HEK293T (cell line): ENCODE measurements at regions not wholly inside any gene's neighbourhood (a gene's known extent, or its start where the extent isn't known, plus 50 kb on each side); places are given as distances from the start of the nearest gene placed in this dataset.
"Not testable (repeated sequence)": the region's sequence is repeated elsewhere in the genome, so short reads cannot be mapped to it uniquely, and the experiment has no call there.

Source experiments
- ARNT ChIP-seq: fragments of 450-650 bp; IDR thresholded peaks from 2 replicates; pipeline ENCODE4 v1.6.1; 2017; ENCODE audit warnings: mild to moderate bottlenecking
- BHLHE40 ChIP-seq: fragments of 450-650 bp; IDR thresholded peaks from 2 replicates; pipeline ENCODE4 v1.6.1; 2016; ENCODE audit warnings: mild to moderate bottlenecking, moderate library complexity, borderline replicate concordance
- ELF4 ChIP-seq: fragments of 450-650 bp; IDR thresholded peaks from 2 replicates; pipeline ENCODE4 v1.6.1; 2017; ENCODE audit warnings: antibody characterized with exemption
- FOXA1 ChIP-seq: fragments of 450-650 bp; IDR thresholded peaks from 2 replicates; pipeline ENCODE4 v1.6.1; 2016; ENCODE audit warnings: mild to moderate bottlenecking
- FOXK2 ChIP-seq: fragments of 450-650 bp; IDR thresholded peaks from 2 replicates; pipeline ENCODE4 v1.6.1; 2016; ENCODE audit warnings: mild to moderate bottlenecking
- FOXM1 ChIP-seq: fragments of 450-650 bp; IDR thresholded peaks from 2 replicates; pipeline ENCODE4 v1.6.1; 2017; ENCODE audit warnings: mild to moderate bottlenecking, borderline replicate concordance
- HDGF ChIP-seq: fragments of 450-650 bp; IDR thresholded peaks from 2 replicates; pipeline ENCODE4 v1.6.1; 2017; ENCODE audit warnings: antibody characterized with exemption, borderline replicate concordance
- L3MBTL2 ChIP-seq: fragments of 450-650 bp; conservative IDR thresholded peaks from 2 replicates; pipeline ENCODE4 v1.6.1; 2016; ENCODE audit warnings: mild to moderate bottlenecking
- LEF1 ChIP-seq: fragments of 450-650 bp; IDR thresholded peaks from 2 replicates; pipeline ENCODE4 v1.6.1; 2017; ENCODE audit warnings: mild to moderate bottlenecking, borderline replicate concordance
- NFRKB ChIP-seq: fragments of 450-650 bp; IDR thresholded peaks from 2 replicates; pipeline ENCODE4 v1.6.1; 2016; ENCODE audit warnings: mild to moderate bottlenecking, moderate library complexity
- SP1 ChIP-seq: fragments of 450-650 bp; IDR thresholded peaks from 2 replicates; pipeline ENCODE4 v1.6.1; 2017
- SUZ12 ChIP-seq: fragments of 450-650 bp; IDR thresholded peaks from 2 replicates; pipeline ENCODE4 v1.6.1; 2016; ENCODE audit warnings: mild to moderate bottlenecking
- TARDBP ChIP-seq: fragments of 450-650 bp; IDR thresholded peaks from 2 replicates; pipeline ENCODE4 v1.6.1; 2016
- TF ChIP-seq, protein P1 (sequence below): fragments of 450-650 bp; IDR thresholded peaks from 2 replicates; pipeline ENCODE4 v1.6.1; 2016

GRCh38 chr7:152589821-152590220 lies 86.1 kb downstream of the XRCC2 start:
- TF ChIP-seq BHLHE40, SUZ12, SP1, LEF1, FOXA1, FOXM1, TARDBP, ELF4, L3MBTL2, ARNT, NFRKB, HDGF, FOXK2: not testable (repeated sequence)
- TF ChIP-seq, protein P1, sequence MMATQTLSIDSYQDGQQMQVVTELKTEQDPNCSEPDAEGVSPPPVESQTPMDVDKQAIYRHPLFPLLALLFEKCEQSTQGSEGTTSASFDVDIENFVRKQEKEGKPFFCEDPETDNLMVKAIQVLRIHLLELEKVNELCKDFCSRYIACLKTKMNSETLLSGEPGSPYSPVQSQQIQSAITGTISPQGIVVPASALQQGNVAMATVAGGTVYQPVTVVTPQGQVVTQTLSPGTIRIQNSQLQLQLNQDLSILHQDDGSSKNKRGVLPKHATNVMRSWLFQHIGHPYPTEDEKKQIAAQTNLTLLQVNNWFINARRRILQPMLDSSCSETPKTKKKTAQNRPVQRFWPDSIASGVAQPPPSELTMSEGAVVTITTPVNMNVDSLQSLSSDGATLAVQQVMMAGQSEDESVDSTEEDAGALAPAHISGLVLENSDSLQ: not testable (repeated sequence)
